Prostate gland (tissue), 2 donors: ENCODE measurements at regions not wholly inside any gene's neighbourhood (a gene's known extent, or its start where the extent isn't known, plus 50 kb on each side); places are given as distances from the start of the nearest gene placed in this dataset.

ENCODE experiments used
- POLR2A ChIP-seq: fragments of 450-650 bp; IDR thresholded peaks from one replicate; pipeline ENCODE4 v1.6.1; 2016; ENCODE audit warnings: antibody characterized with exemption, mild to moderate bottlenecking
- TF ChIP-seq, protein P1 (sequence below), 4 experiments: fragments of 200-600 bp in 2 of 4; fragments of 450-650 bp in 2 of 4; sonication (generic) in 2 of 4; IDR thresholded peaks; 1 replicate in 3 of 4; 2 replicates in 1 of 4; pipeline ENCODE4 v1.5.1; 2016 to 2019; ENCODE audit warnings: antibody characterized with exemption in 4 of 4, mild to moderate bottlenecking in 2 of 4, moderate library complexity in 2 of 4

DNA sequence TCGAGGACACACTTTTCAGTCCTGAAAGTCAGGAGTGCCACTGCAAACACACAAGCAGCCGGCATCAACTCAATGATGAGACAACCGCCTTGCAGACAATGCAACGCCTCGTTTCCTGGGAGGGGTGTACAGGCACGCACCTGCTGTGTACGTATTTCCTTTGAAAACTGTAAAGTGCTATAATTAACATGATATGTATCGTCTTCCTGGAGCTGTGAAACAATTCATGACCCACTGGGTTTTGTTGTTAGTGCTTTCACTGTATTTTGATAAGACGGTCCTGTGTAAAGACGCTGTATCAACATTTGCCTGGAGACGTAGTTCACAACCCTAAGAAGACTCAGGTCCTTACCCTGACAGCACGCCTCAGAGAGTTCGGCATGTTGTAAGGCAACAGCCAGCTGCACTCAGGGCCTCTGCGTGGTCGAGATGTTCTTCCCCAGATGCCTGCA lies 105.7 kb upstream of the ANO1 start:
- TF ChIP-seq, protein P1, sequence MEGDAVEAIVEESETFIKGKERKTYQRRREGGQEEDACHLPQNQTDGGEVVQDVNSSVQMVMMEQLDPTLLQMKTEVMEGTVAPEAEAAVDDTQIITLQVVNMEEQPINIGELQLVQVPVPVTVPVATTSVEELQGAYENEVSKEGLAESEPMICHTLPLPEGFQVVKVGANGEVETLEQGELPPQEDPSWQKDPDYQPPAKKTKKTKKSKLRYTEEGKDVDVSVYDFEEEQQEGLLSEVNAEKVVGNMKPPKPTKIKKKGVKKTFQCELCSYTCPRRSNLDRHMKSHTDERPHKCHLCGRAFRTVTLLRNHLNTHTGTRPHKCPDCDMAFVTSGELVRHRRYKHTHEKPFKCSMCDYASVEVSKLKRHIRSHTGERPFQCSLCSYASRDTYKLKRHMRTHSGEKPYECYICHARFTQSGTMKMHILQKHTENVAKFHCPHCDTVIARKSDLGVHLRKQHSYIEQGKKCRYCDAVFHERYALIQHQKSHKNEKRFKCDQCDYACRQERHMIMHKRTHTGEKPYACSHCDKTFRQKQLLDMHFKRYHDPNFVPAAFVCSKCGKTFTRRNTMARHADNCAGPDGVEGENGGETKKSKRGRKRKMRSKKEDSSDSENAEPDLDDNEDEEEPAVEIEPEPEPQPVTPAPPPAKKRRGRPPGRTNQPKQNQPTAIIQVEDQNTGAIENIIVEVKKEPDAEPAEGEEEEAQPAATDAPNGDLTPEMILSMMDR (IDR thresholded peaks at IDR 0.05), result no peak
- TF ChIP-seq POLR2A, result no peak
